Fibroblast of lung (primary cell): ENCODE measurements at regions not wholly inside any gene's neighbourhood (a gene's known extent, or its start where the extent isn't known, plus 50 kb on each side); places are given as distances from the start of the nearest gene placed in this dataset.
A peak's percentile ranks its signal among the peaks of the same experiment; 100 is the strongest.

Source experiments
- DNase-seq, 2 donors: peaks; one replicate each; pipeline versions ENCODE4 v3.0.0 to v3.0.0-alpha.2; 2010; ENCODE audit warnings: low read depth in 2 of 2
- H2AFZ ChIP-seq: 2 replicates; pipeline ENCODE4 v1.5.1; 2012; ENCODE audit warnings: low read length, control low read depth, inconsistent platforms
- H3K27ac ChIP-seq: 2 replicates; pipeline ENCODE4 v1.5.1; 2011; ENCODE audit warnings: low read length, control low read depth; ENCODE audit not compliant: insufficient read depth
- H3K27me3 ChIP-seq: 2 replicates; pipeline ENCODE4 v1.5.1; 2011; ENCODE audit warnings: mild to moderate bottlenecking, low read length; ENCODE audit not compliant: control insufficient read depth, insufficient read depth
- H3K36me3 ChIP-seq: 2 replicates; pipeline ENCODE4 v1.5.1; 2011; ENCODE audit warnings: low read length; ENCODE audit not compliant: control insufficient read depth, insufficient read depth
- H3K4me1 ChIP-seq: 2 replicates; pipeline ENCODE4 v1.5.1; 2011; ENCODE audit warnings: low read length; ENCODE audit not compliant: control insufficient read depth, insufficient read depth; ENCODE audit errors: extremely low read depth
- H3K4me2 ChIP-seq: 2 replicates; pipeline ENCODE4 v1.5.1; 2011; ENCODE audit warnings: low read length, control low read depth; ENCODE audit not compliant: insufficient read depth; ENCODE audit errors: extremely low read depth
- H3K4me3 ChIP-seq, 4 experiments: fragments of 200-600 bp in 1 of 4; sonication (generic) in 1 of 4; replicated peaks in 1 of 4; 2 replicates each; pipeline ENCODE4 v1.5.1; 2011 to 2016; ENCODE audit warnings: low read length in 4 of 4, low read depth in 3 of 4, mild to moderate bottlenecking in 3 of 4, control low read depth in 2 of 4, inconsistent platforms in 1 of 4, mixed read lengths in 1 of 4; ENCODE audit not compliant: insufficient read depth in 1 of 4; ENCODE audit errors: control extremely low read depth in 1 of 4
- H3K79me2 ChIP-seq: 2 replicates; pipeline ENCODE4 v1.5.1; 2012; ENCODE audit warnings: mild to moderate bottlenecking, low read length, inconsistent platforms; ENCODE audit not compliant: control insufficient read depth, insufficient read depth
- H3K9ac ChIP-seq: 2 replicates; pipeline ENCODE4 v1.5.1; 2011; ENCODE audit warnings: mild to moderate bottlenecking, low read length, control low read depth; ENCODE audit not compliant: insufficient read depth
- H3K9me3 ChIP-seq: 2 replicates; pipeline ENCODE4 v1.5.1; 2012; ENCODE audit warnings: low read depth, low read length; ENCODE audit not compliant: control insufficient read depth, insufficient read depth
- H4K20me1 ChIP-seq: 2 replicates; pipeline ENCODE4 v1.5.1; 2011; ENCODE audit warnings: low read length; ENCODE audit not compliant: control insufficient read depth, insufficient read depth; ENCODE audit errors: extremely low read depth
- EZH2 ChIP-seq: IDR thresholded peaks from 2 replicates; pipeline ENCODE4 v1.5.1; 2012; ENCODE audit warnings: low read length, control low read depth, mild to moderate bottlenecking; ENCODE audit errors: missing control alignments
- TF ChIP-seq, protein P1 (sequence below), 2 donors: IDR thresholded peaks in 1 of 2; conservative IDR thresholded peaks in 1 of 2; 1 replicate in 1 of 2; 2 replicates in 1 of 2; pipeline ENCODE4 v1.5.1; 2011 to 2012; ENCODE audit warnings: low read length in 2 of 2, control low read depth in 1 of 2, inconsistent platforms in 1 of 2, low read depth in 1 of 2, mild to moderate bottlenecking in 1 of 2

DNA sequence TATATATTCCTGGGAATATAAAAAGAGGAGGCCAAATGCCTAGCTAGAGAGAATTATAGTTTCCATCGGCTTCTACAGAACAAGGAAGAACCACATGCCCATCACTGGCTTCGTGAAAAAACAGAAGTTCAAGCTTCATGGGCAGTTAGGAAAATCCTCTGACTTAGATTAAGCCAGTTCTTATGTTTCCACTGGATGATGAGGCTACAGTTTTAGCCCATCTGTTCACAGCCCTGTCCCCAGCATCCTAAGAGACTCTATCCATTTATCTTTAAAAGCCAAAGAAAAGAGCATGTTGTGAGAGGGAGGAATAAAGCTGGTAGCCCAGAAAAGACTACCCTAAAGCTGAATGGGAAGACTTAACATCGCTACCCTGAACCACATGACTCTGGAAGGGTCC lies 285.5 kb upstream of the WWC1 start:
- H3K9me3 ChIP-seq, result no peaks in the 10 kb centered on the region
- no peaks in the 10 kb centered on the region for H3K27me3 ChIP-seq
- no peak overlapping the region for H3K4me3 ChIP-seq
- H3K9ac ChIP-seq, result no peak overlapping the region
- H3K27ac ChIP-seq, result no peak overlapping the region
- H3K79me2 ChIP-seq, result no peaks in the 10 kb centered on the region
- TF ChIP-seq, protein P1, sequence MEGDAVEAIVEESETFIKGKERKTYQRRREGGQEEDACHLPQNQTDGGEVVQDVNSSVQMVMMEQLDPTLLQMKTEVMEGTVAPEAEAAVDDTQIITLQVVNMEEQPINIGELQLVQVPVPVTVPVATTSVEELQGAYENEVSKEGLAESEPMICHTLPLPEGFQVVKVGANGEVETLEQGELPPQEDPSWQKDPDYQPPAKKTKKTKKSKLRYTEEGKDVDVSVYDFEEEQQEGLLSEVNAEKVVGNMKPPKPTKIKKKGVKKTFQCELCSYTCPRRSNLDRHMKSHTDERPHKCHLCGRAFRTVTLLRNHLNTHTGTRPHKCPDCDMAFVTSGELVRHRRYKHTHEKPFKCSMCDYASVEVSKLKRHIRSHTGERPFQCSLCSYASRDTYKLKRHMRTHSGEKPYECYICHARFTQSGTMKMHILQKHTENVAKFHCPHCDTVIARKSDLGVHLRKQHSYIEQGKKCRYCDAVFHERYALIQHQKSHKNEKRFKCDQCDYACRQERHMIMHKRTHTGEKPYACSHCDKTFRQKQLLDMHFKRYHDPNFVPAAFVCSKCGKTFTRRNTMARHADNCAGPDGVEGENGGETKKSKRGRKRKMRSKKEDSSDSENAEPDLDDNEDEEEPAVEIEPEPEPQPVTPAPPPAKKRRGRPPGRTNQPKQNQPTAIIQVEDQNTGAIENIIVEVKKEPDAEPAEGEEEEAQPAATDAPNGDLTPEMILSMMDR (conservative IDR thresholded peaks at IDR 0.05 in 1 of 2, IDR thresholded peaks at IDR 0.05 in 1 of 2; ENCODE audit: low read depth in 1 of 2, low read length in 2 of 2), result no peak
- TF ChIP-seq EZH2, result no peak
- H3K4me1 ChIP-seq, result no peaks in the 10 kb centered on the region
- H3K4me2 ChIP-seq, result no peak overlapping the region
- no peak overlapping the region for H2AFZ ChIP-seq
- no peaks in the 10 kb centered on the region for H4K20me1 ChIP-seq
- no peak for DNase-seq
- H3K36me3 ChIP-seq, result no peaks in the 10 kb centered on the region

DNA sequence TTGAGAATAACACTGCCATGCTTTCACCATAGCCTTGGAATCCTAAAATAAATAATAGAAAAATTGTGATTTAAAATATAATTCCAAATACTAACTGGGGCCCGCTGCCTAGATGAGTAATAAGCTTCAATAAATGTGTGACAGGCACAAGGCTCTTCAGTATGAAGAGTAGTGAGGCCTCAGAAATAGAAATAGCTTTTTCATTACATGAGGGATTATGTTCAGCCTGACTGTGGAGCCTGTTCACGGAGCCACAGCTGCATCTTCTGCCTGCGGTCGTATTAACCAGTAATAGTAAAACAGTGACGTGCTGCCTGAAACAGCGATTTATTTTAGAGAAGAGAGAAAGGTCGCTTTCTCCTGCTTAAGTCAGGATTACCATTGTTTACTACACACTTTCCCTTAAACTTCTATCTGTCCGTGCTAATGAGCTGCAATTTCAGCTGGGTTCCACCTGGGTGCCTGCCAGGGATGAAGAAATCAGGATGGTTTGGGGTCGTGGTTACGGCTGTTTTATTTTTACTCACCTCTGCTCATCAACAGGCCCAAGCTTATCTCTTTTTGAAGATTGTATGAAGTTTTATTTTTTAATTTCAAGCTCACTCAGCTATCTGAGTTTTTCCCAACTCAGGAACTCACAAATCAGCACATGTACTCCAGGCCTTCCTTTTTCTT lies 284.9 kb upstream of the WWC1 start:
- no peak for TF ChIP-seq EZH2
- TF ChIP-seq, protein P1 (conservative IDR thresholded peaks at IDR 0.05 in 1 of 2, IDR thresholded peaks at IDR 0.05 in 1 of 2; ENCODE audit: low read depth in 1 of 2, low read length in 2 of 2), result no peak
- peak in 1 of 2 donors; percentile 14 for DNase-seq
- no peaks in the 10 kb centered on the region for H3K27me3 ChIP-seq
- no peaks in the 10 kb centered on the region for H3K4me1 ChIP-seq
- H4K20me1 ChIP-seq, result no peaks in the 10 kb centered on the region
- H3K4me2 ChIP-seq, result no peak overlapping the region
- no peaks in the 10 kb centered on the region for H3K79me2 ChIP-seq
- H3K4me3 ChIP-seq, result no peak overlapping the region
- no peaks in the 10 kb centered on the region for H3K36me3 ChIP-seq
- H3K27ac ChIP-seq, result no peak overlapping the region
- no peak overlapping the region for H3K9ac ChIP-seq
- no peak overlapping the region for H2AFZ ChIP-seq
- H3K9me3 ChIP-seq, result no peaks in the 10 kb centered on the region

DNA sequence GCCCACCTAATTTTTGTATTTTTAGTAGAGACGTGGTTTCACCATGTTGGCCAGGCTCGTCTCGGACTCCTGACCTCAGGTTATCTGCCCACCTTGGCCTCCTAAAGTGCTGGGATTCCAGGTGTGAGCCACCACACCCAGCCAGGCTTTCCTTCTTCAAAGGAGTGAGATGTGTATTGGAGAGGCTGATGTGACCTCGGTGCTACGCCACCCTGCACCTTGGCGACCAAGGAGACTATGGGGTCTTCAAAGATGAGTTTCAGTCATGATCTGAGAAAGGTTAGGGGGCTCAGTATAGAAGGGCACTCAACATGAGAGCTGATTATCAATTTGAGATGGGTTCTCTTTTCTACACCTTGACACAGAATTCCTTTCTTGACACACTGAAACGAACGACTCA lies 284.2 kb upstream of the WWC1 start:
- no peak for DNase-seq
- no peaks in the 10 kb centered on the region for H3K4me1 ChIP-seq

More for the DNA sequence above, 284.2 kb upstream of the WWC1 start:
- Histone ChIP-seq H3K27ac (no peak overlapping the region), H3K27me3 (no peaks in the 10 kb centered on the region), H3K9me3 (no peaks in the 10 kb centered on the region), H3K9ac (no peak overlapping the region), H3K4me3 (no peak overlapping the region), H2AFZ (no peak overlapping the region), H3K79me2 (no peaks in the 10 kb centered on the region), H3K36me3 (no peaks in the 10 kb centered on the region), H3K4me2 (no peak overlapping the region), H4K20me1 (no peaks in the 10 kb centered on the region)
- TF ChIP-seq EZH2, result no peak
- TF ChIP-seq, protein P1 (conservative IDR thresholded peaks at IDR 0.05 in 1 of 2, IDR thresholded peaks at IDR 0.05 in 1 of 2; ENCODE audit: low read depth in 1 of 2, low read length in 2 of 2), result no peak
